ENCODE measurements at regions not wholly inside any gene's neighbourhood (a gene's known extent, or its start where the extent isn't known, plus 50 kb on each side); places are given as distances from the start of the nearest gene placed in this dataset.

- ChIA-PET POLR2A (ENCODE audit: partially characterized antibody) (no interaction called here), CTCF (ENCODE audit: partially characterized antibody) (no interaction called here)
- Histone ChIP-seq H3K4me3 (ENCODE audit: low read length in 2 of 2) (no peak overlapping the region), H3K27me3 (ENCODE audit: insufficient read depth, low read length) (no peaks in the 10 kb centered on the region), H3K4me1 (ENCODE audit: insufficient read depth, low read length) (no peaks in the 10 kb centered on the region), H3K9me3 (ENCODE audit: control insufficient read depth in 1 of 2, low read length in 2 of 2) (peaks cover 0 to 7% of the 10 kb centered on the region in 2 donors), H3K36me3 (ENCODE audit: insufficient read depth, low read length) (no peaks in the 10 kb centered on the region), H3K27ac (ENCODE audit: low read depth, low read length) (no peak overlapping the region)
- intact Hi-C loops (cut with micrococcal nuclease), result no loop called here
- Mint-ChIP-seq H3K4me1 (no peaks in the 10 kb centered on the region), H3K4me3 (no peak overlapping the region), H3K27ac (no peak overlapping the region), H3K9me3 (peaks cover 2 to 27% (median 13%) of the 10 kb centered on the region in 8 donors), H3K27me3 (no peaks in the 10 kb centered on the region), H3K36me3 (no peaks in the 10 kb centered on the region)
- DNase-seq, result no peak
These were observed 251.2 kb upstream of the FBXL7 start for GRCh38 chr5:15248731-15249130.

- intact Hi-C loops (cut with micrococcal nuclease), result no loop called here
- no peaks in the 10 kb centered on the region for H3K4me1 Mint-ChIP-seq
These were observed 254.1 kb upstream of the FBXL7 start for GRCh38 chr5:15245913-15246312.

GRCh38 chr5:15243301-15244020, 256.5 kb upstream of the FBXL7 start:
- ChIA-PET CTCF (ENCODE audit: partially characterized antibody) (interaction anchor here (1.0 kb wide), 1 partner anchor 14 kb away, joined by 3 read pairs; no protein-coding TSS in a partner anchor), POLR2A (ENCODE audit: partially characterized antibody) (no interaction called here)
- Histone ChIP-seq H3K4me1 (ENCODE audit: insufficient read depth, low read length) (no peaks in the 10 kb centered on the region), H3K9me3 (ENCODE audit: control insufficient read depth in 1 of 2, low read length in 2 of 2) (peaks cover 0 to 9% of the 10 kb centered on the region in 2 donors), H3K36me3 (ENCODE audit: insufficient read depth, low read length) (no peaks in the 10 kb centered on the region), H3K27me3 (ENCODE audit: insufficient read depth, low read length) (no peaks in the 10 kb centered on the region), H3K27ac (ENCODE audit: low read depth, low read length) (no peak overlapping the region), H3K4me3 (ENCODE audit: low read length in 2 of 2) (no peak overlapping the region)
- Mint-ChIP-seq H3K27me3 (no peaks in the 10 kb centered on the region), H3K27ac (no peak overlapping the region), H3K36me3 (no peaks in the 10 kb centered on the region), H3K4me1 (no peaks in the 10 kb centered on the region), H3K9me3 (peaks cover 2 to 44% (median 20%) of the 10 kb centered on the region in 8 donors), H3K4me3 (no peak overlapping the region)
- intact Hi-C loops (cut with micrococcal nuclease), result no loop called here
- no peak for DNase-seq

More at GRCh38 chr5:15245913-15246312, 254.1 kb upstream of the FBXL7 start:
- H3K27ac Mint-ChIP-seq, result no peak overlapping the region
- peaks cover 2 to 33% (median 12%) of the 10 kb centered on the region in 8 donors for H3K9me3 Mint-ChIP-seq
- no peaks in the 10 kb centered on the region for H3K27me3 ChIP-seq (ENCODE audit: insufficient read depth, low read length)
- H3K9me3 ChIP-seq (ENCODE audit: control insufficient read depth in 1 of 2, low read length in 2 of 2), result peaks cover 0 to 7% of the 10 kb centered on the region in 2 donors
- H3K4me3 Mint-ChIP-seq, result no peak overlapping the region
- no peak for DNase-seq
- H3K27me3 Mint-ChIP-seq, result no peaks in the 10 kb centered on the region
- H3K4me3 ChIP-seq (ENCODE audit: low read length in 2 of 2), result no peak overlapping the region
- CTCF ChIA-PET (ENCODE audit: partially characterized antibody), result no interaction called here
- H3K36me3 Mint-ChIP-seq, result no peaks in the 10 kb centered on the region
- no peaks in the 10 kb centered on the region for H3K4me1 ChIP-seq (ENCODE audit: insufficient read depth, low read length)
- H3K27ac ChIP-seq (ENCODE audit: low read depth, low read length), result no peak overlapping the region
- H3K36me3 ChIP-seq (ENCODE audit: insufficient read depth, low read length), result no peaks in the 10 kb centered on the region
- POLR2A ChIA-PET (ENCODE audit: partially characterized antibody), result no interaction called here

GRCh38 chr5:15241216-15241821, 258.7 kb upstream of the FBXL7 start:
- no peaks in the 10 kb centered on the region for H3K27me3 ChIP-seq (ENCODE audit: insufficient read depth, low read length)
- Mint-ChIP-seq H3K9me3 (peaks cover 2 to 44% (median 18%) of the 10 kb centered on the region in 8 donors), H3K4me3 (no peak overlapping the region), H3K27ac (no peak overlapping the region), H3K36me3 (no peaks in the 10 kb centered on the region), H3K4me1 (no peaks in the 10 kb centered on the region), H3K27me3 (no peaks in the 10 kb centered on the region)
- H3K36me3 ChIP-seq (ENCODE audit: insufficient read depth, low read length), result no peaks in the 10 kb centered on the region
- H3K9me3 ChIP-seq (ENCODE audit: control insufficient read depth in 1 of 2, low read length in 2 of 2), result peaks cover 0 to 9% of the 10 kb centered on the region in 2 donors
- no peak for DNase-seq
- ChIA-PET POLR2A (ENCODE audit: partially characterized antibody) (no interaction called here), CTCF (ENCODE audit: partially characterized antibody) (no interaction called here)
- no peak overlapping the region for H3K4me3 ChIP-seq (ENCODE audit: low read length in 2 of 2)
- intact Hi-C loops (cut with micrococcal nuclease), result no loop called here
- no peak overlapping the region for H3K27ac ChIP-seq (ENCODE audit: low read depth, low read length)
- H3K4me1 ChIP-seq (ENCODE audit: insufficient read depth, low read length), result no peaks in the 10 kb centered on the region

GRCh38 chr5:15238006-15238405, 262.0 kb upstream of the FBXL7 start:
- ChIA-PET CTCF (ENCODE audit: partially characterized antibody) (no interaction called here), POLR2A (ENCODE audit: partially characterized antibody) (no interaction called here)
- H3K36me3 ChIP-seq (ENCODE audit: insufficient read depth, low read length), result no peaks in the 10 kb centered on the region
- Mint-ChIP-seq H3K9me3 (peaks cover 2 to 36% (median 12%) of the 10 kb centered on the region in 8 donors), H3K27ac (no peak overlapping the region), H3K4me3 (no peak overlapping the region), H3K36me3 (no peaks in the 10 kb centered on the region), H3K4me1 (no peaks in the 10 kb centered on the region), H3K27me3 (no peaks in the 10 kb centered on the region)
- H3K9me3 ChIP-seq (ENCODE audit: control insufficient read depth in 1 of 2, low read length in 2 of 2), result peaks cover 0 to 3% of the 10 kb centered on the region in 2 donors
- no peak overlapping the region for H3K4me3 ChIP-seq (ENCODE audit: low read length in 2 of 2)
- no peak for DNase-seq
- intact Hi-C loops (cut with micrococcal nuclease), result no loop called here
- H3K4me1 ChIP-seq (ENCODE audit: insufficient read depth, low read length), result no peaks in the 10 kb centered on the region
- H3K27me3 ChIP-seq (ENCODE audit: insufficient read depth, low read length), result no peaks in the 10 kb centered on the region
- no peak overlapping the region for H3K27ac ChIP-seq (ENCODE audit: low read depth, low read length)

GRCh38 chr5:15236911-15237508, 263.0 kb upstream of the FBXL7 start:
- Mint-ChIP-seq H3K4me1 (no peaks in the 10 kb centered on the region), H3K27me3 (no peaks in the 10 kb centered on the region), H3K4me3 (no peak overlapping the region), H3K36me3 (no peaks in the 10 kb centered on the region), H3K27ac (no peak overlapping the region), H3K9me3 (peaks cover 2 to 33% (median 13%) of the 10 kb centered on the region in 8 donors)
- no peaks in the 10 kb centered on the region for H3K27me3 ChIP-seq (ENCODE audit: insufficient read depth, low read length)
- peaks cover 0 to 3% of the 10 kb centered on the region in 2 donors for H3K9me3 ChIP-seq (ENCODE audit: control insufficient read depth in 1 of 2, low read length in 2 of 2)
- no peak overlapping the region for H3K27ac ChIP-seq (ENCODE audit: low read depth, low read length)
- intact Hi-C loops (cut with micrococcal nuclease), result no loop called here
- ChIA-PET POLR2A (ENCODE audit: partially characterized antibody) (no interaction called here), CTCF (ENCODE audit: partially characterized antibody) (no interaction called here)
- no peak overlapping the region for H3K4me3 ChIP-seq (ENCODE audit: low read length in 2 of 2)
- no peaks in the 10 kb centered on the region for H3K4me1 ChIP-seq (ENCODE audit: insufficient read depth, low read length)
- DNase-seq, result no peak
- no peaks in the 10 kb centered on the region for H3K36me3 ChIP-seq (ENCODE audit: insufficient read depth, low read length)

GRCh38 chr5:15234911-15235310, 265.1 kb upstream of the FBXL7 start:
- H3K36me3 Mint-ChIP-seq, result no peaks in the 10 kb centered on the region
- H3K36me3 ChIP-seq (ENCODE audit: insufficient read depth, low read length), result no peaks in the 10 kb centered on the region
- H3K27ac ChIP-seq (ENCODE audit: low read depth, low read length), result no peak overlapping the region
- H3K4me3 Mint-ChIP-seq, result no peak overlapping the region
- POLR2A ChIA-PET (ENCODE audit: partially characterized antibody), result no interaction called here
- CTCF ChIA-PET (ENCODE audit: partially characterized antibody), result no interaction called here
- H3K4me1 Mint-ChIP-seq, result no peaks in the 10 kb centered on the region
- no peak for DNase-seq
- H3K27ac Mint-ChIP-seq, result no peak overlapping the region
- intact Hi-C loops (cut with micrococcal nuclease), result no loop called here
- peaks cover 2 to 36% (median 17%) of the 10 kb centered on the region in 8 donors for H3K9me3 Mint-ChIP-seq
- H3K27me3 ChIP-seq (ENCODE audit: insufficient read depth, low read length), result no peaks in the 10 kb centered on the region
- H3K9me3 ChIP-seq (ENCODE audit: control insufficient read depth in 1 of 2, low read length in 2 of 2), result no peaks in the 10 kb centered on the region
- no peaks in the 10 kb centered on the region for H3K27me3 Mint-ChIP-seq
- H3K4me3 ChIP-seq (ENCODE audit: low read length in 2 of 2), result no peak overlapping the region
- no peaks in the 10 kb centered on the region for H3K4me1 ChIP-seq (ENCODE audit: insufficient read depth, low read length)

Measured in CD4-positive, alpha-beta memory T cell (primary cell).